ENCODE measurements at regions not wholly inside any gene's neighbourhood (a gene's known extent, or its start where the extent isn't known, plus 50 kb on each side); places are given as distances from the start of the nearest gene placed in this dataset.

- Histone ChIP-seq H3K27ac (ENCODE audit: poor library complexity, severe bottlenecking) (no peak overlapping the region), H3K4me3 (ENCODE audit: severe bottlenecking) (no peak overlapping the region), H3K4me1 (ENCODE audit: insufficient read depth, poor library complexity, severe bottlenecking) (no peaks in the 10 kb centered on the region), H3K36me3 (ENCODE audit: low read depth) (no peaks in the 10 kb centered on the region), H3K9me3 (ENCODE audit: severe bottlenecking) (no peaks in the 10 kb centered on the region), H3K27me3 (ENCODE audit: insufficient read depth, poor library complexity, severe bottlenecking) (no peaks in the 10 kb centered on the region)
- DNase-seq (ENCODE audit: low spot score) (no peak), ATAC-seq (ENCODE audit: low read depth) (no peak)
- TF ChIP-seq CTCF (IDR thresholded peaks at IDR 0.05; ENCODE audit: poor library complexity, severe bottlenecking) = no peak
These were observed 245.7 kb upstream of the PTBP2 start for GRCh38 chr1:96475903-96476302.

- no peak for ATAC-seq (ENCODE audit: low read depth)
- H3K27ac ChIP-seq (ENCODE audit: poor library complexity, severe bottlenecking) = no peak overlapping the region
- H3K36me3 ChIP-seq (ENCODE audit: low read depth) = no peaks in the 10 kb centered on the region
- H3K27me3 ChIP-seq (ENCODE audit: insufficient read depth, poor library complexity, severe bottlenecking) = no peaks in the 10 kb centered on the region
- no peak for DNase-seq (ENCODE audit: low spot score)
- H3K4me3 ChIP-seq (ENCODE audit: severe bottlenecking) = no peak overlapping the region
- H3K9me3 ChIP-seq (ENCODE audit: severe bottlenecking) = no peaks in the 10 kb centered on the region
- no peak for TF ChIP-seq CTCF (IDR thresholded peaks at IDR 0.05; ENCODE audit: poor library complexity, severe bottlenecking)
- H3K4me1 ChIP-seq (ENCODE audit: insufficient read depth, poor library complexity, severe bottlenecking) = no peaks in the 10 kb centered on the region
These were observed 243.4 kb upstream of the PTBP2 start for GRCh38 chr1:96478228-96478627.

GRCh38 chr1:96481409-96481808, 240.2 kb upstream of the PTBP2 start:
- H3K36me3 ChIP-seq (ENCODE audit: low read depth) = no peaks in the 10 kb centered on the region
- no peak for DNase-seq (ENCODE audit: low spot score)
- no peak overlapping the region for H3K27ac ChIP-seq (ENCODE audit: poor library complexity, severe bottlenecking)
- H3K4me3 ChIP-seq (ENCODE audit: severe bottlenecking) = no peak overlapping the region
- H3K9me3 ChIP-seq (ENCODE audit: severe bottlenecking) = no peaks in the 10 kb centered on the region
- TF ChIP-seq CTCF (IDR thresholded peaks at IDR 0.05; ENCODE audit: poor library complexity, severe bottlenecking) = no peak
- no peaks in the 10 kb centered on the region for H3K27me3 ChIP-seq (ENCODE audit: insufficient read depth, poor library complexity, severe bottlenecking)
- no peaks in the 10 kb centered on the region for H3K4me1 ChIP-seq (ENCODE audit: insufficient read depth, poor library complexity, severe bottlenecking)
- ATAC-seq (ENCODE audit: low read depth) = no peak

GRCh38 chr1:96482616-96483015, 239.0 kb upstream of the PTBP2 start:
- no peak for DNase-seq (ENCODE audit: low spot score)
- Histone ChIP-seq H3K27me3 (ENCODE audit: insufficient read depth, poor library complexity, severe bottlenecking) (no peaks in the 10 kb centered on the region), H3K27ac (ENCODE audit: poor library complexity, severe bottlenecking) (no peak overlapping the region), H3K4me1 (ENCODE audit: insufficient read depth, poor library complexity, severe bottlenecking) (no peaks in the 10 kb centered on the region), H3K4me3 (ENCODE audit: severe bottlenecking) (no peak overlapping the region), H3K9me3 (ENCODE audit: severe bottlenecking) (no peaks in the 10 kb centered on the region), H3K36me3 (ENCODE audit: low read depth) (no peaks in the 10 kb centered on the region)
- no peak for ATAC-seq (ENCODE audit: low read depth)
- TF ChIP-seq CTCF (IDR thresholded peaks at IDR 0.05; ENCODE audit: poor library complexity, severe bottlenecking) = no peak

GRCh38 chr1:96487394-96487793, 234.2 kb upstream of the PTBP2 start:
- DNase-seq (ENCODE audit: low spot score) (no peak), ATAC-seq (ENCODE audit: low read depth) (peak; percentile 51; the same call in 2 of the 3 replicates)
- no peaks in the 10 kb centered on the region for H3K9me3 ChIP-seq (ENCODE audit: severe bottlenecking)
- no peak overlapping the region for H3K4me3 ChIP-seq (ENCODE audit: severe bottlenecking)
- H3K4me1 ChIP-seq (ENCODE audit: insufficient read depth, poor library complexity, severe bottlenecking) = no peaks in the 10 kb centered on the region
- no peak for TF ChIP-seq CTCF (IDR thresholded peaks at IDR 0.05; ENCODE audit: poor library complexity, severe bottlenecking)
- no peaks in the 10 kb centered on the region for H3K36me3 ChIP-seq (ENCODE audit: low read depth)
- H3K27ac ChIP-seq (ENCODE audit: poor library complexity, severe bottlenecking) = no peak overlapping the region
- H3K27me3 ChIP-seq (ENCODE audit: insufficient read depth, poor library complexity, severe bottlenecking) = no peaks in the 10 kb centered on the region
